IPS-15b (cell line): ENCODE measurements at regions not wholly inside any gene's neighbourhood (a gene's known extent, or its start where the extent isn't known, plus 50 kb on each side); places are given as distances from the start of the nearest gene placed in this dataset.
"Not testable (repeated sequence)": the region's sequence is repeated elsewhere in the genome, so short reads cannot be mapped to it uniquely, and the experiment has no call there.

Source experiments
- H3K27me3 ChIP-seq: one replicate; pipeline ENCODE4 v1.6.1; 2013; ENCODE audit warnings: low read length; ENCODE audit not compliant: control insufficient read depth, insufficient read depth
- H3K36me3 ChIP-seq: one replicate; pipeline ENCODE4 v1.6.1; 2013; ENCODE audit warnings: low read length; ENCODE audit not compliant: control insufficient read depth, insufficient read depth
- H3K4me1 ChIP-seq: one replicate; pipeline ENCODE4 v1.6.1; 2013; ENCODE audit warnings: mild to moderate bottlenecking, low read length; ENCODE audit not compliant: control insufficient read depth, insufficient read depth
- H3K4me3 ChIP-seq: one replicate; pipeline ENCODE4 v1.5.1; 2013; ENCODE audit warnings: low read depth, low read length
- H3K9ac ChIP-seq: one replicate; pipeline ENCODE4 v1.6.1; 2013; ENCODE audit warnings: low read depth, mild to moderate bottlenecking, low read length
- H3K9me3 ChIP-seq: one replicate; pipeline ENCODE4 v1.6.1; 2013; ENCODE audit warnings: mild to moderate bottlenecking, low read length; ENCODE audit not compliant: control insufficient read depth, insufficient read depth

- H3K9ac ChIP-seq: no peak overlapping the region
- H3K27me3 ChIP-seq: no peaks in the 10 kb centered on the region
- H3K4me3 ChIP-seq: no peak overlapping the region
- H3K4me1 ChIP-seq: peaks cover 12% of the 10 kb centered on the region
- H3K36me3 ChIP-seq: no peaks in the 10 kb centered on the region
- H3K9me3 ChIP-seq: no peaks in the 10 kb centered on the region
Observed at GRCh38 chr6:90364286-90364685, 67.6 kb upstream of the BACH2 start.

GRCh38 chr6:90362318-90362717 is 65.7 kb upstream of the BACH2 start:
- no peaks in the 10 kb centered on the region for H3K27me3 ChIP-seq
- H3K9ac ChIP-seq: no peak overlapping the region
- no peak overlapping the region for H3K4me3 ChIP-seq
- no peaks in the 10 kb centered on the region for H3K9me3 ChIP-seq
- no peaks in the 10 kb centered on the region for H3K36me3 ChIP-seq
- peaks cover 9% of the 10 kb centered on the region for H3K4me1 ChIP-seq

GRCh38 chr6:90361174-90361573 is 64.5 kb upstream of the BACH2 start:
- Histone ChIP-seq H3K27me3 (no peaks in the 10 kb centered on the region), H3K36me3 (no peaks in the 10 kb centered on the region), H3K4me1 (peaks cover 9% of the 10 kb centered on the region), H3K4me3 (no peak overlapping the region), H3K9ac (no peak overlapping the region), H3K9me3 (no peaks in the 10 kb centered on the region)

GRCh38 chr6:90358036-90358770 is 61.6 kb upstream of the BACH2 start:
- not testable (repeated sequence) for H3K27me3 ChIP-seq, H3K4me1 ChIP-seq, H3K4me3 ChIP-seq, H3K9me3 ChIP-seq, H3K36me3 ChIP-seq, H3K9ac ChIP-seq

DNA sequence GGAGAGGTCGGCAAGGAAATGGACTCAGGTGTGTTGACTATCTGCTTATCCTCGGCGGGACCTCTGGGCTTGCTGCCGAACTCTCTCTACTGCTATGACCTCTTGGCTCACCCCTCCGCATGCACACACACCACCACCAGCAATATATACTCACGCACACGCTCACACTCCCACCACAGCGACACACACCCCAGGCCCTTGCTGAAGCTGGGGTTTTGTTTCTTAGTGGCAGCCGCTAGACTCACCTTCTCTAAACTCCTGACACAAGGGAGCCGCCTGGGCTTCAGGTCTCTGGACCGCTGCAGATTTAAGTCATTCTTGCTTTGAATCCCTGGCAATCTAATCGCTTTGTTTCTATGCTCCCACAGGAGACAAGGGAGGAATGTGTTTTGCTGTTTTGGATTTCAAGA is 59.4 kb upstream of the BACH2 start:
- H3K9me3 ChIP-seq: no peaks in the 10 kb centered on the region
- no peaks in the 10 kb centered on the region for H3K27me3 ChIP-seq
- H3K4me1 ChIP-seq: no peaks in the 10 kb centered on the region
- no peak overlapping the region for H3K9ac ChIP-seq
- no peak overlapping the region for H3K4me3 ChIP-seq
- H3K36me3 ChIP-seq: no peaks in the 10 kb centered on the region

DNA sequence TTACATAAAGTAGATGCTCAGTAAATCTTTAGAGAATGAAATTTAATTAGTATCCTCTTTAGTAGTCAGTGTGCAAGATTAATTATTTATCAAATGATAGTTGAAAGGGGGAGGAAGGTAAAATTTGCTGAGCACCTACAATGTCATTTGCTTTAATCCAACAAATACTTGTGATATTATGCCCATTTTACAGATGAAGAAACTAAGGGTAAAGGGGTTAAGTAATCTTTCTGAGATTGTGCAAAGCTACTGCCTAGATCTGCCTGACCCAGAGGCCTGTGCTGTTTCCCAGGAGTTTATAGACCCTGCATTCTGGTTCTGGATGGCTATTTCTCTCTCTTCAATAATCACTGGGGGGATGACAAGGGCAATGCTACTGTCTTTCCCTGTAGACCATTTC is 58.3 kb upstream of the BACH2 start:
- Histone ChIP-seq H3K9me3 (no peaks in the 10 kb centered on the region), H3K27me3 (no peaks in the 10 kb centered on the region), H3K4me1 (no peaks in the 10 kb centered on the region), H3K4me3 (no peak overlapping the region), H3K9ac (no peak overlapping the region), H3K36me3 (no peaks in the 10 kb centered on the region)

GRCh38 chr6:90351696-90352095 is 55.1 kb upstream of the BACH2 start:
- no peak overlapping the region for H3K4me3 ChIP-seq
- no peak overlapping the region for H3K9ac ChIP-seq
- H3K36me3 ChIP-seq: no peaks in the 10 kb centered on the region
- no peaks in the 10 kb centered on the region for H3K9me3 ChIP-seq
- H3K27me3 ChIP-seq: no peaks in the 10 kb centered on the region
- no peaks in the 10 kb centered on the region for H3K4me1 ChIP-seq

- no peaks in the 10 kb centered on the region for H3K9me3 ChIP-seq
- no peaks in the 10 kb centered on the region for H3K27me3 ChIP-seq
- no peaks in the 10 kb centered on the region for H3K4me1 ChIP-seq
- no peaks in the 10 kb centered on the region for H3K36me3 ChIP-seq
- H3K4me3 ChIP-seq: no peak overlapping the region
- H3K9ac ChIP-seq: no peak overlapping the region
Observed at GRCh38 chr6:90350689-90351554, 54.3 kb upstream of the BACH2 start.

DNA sequence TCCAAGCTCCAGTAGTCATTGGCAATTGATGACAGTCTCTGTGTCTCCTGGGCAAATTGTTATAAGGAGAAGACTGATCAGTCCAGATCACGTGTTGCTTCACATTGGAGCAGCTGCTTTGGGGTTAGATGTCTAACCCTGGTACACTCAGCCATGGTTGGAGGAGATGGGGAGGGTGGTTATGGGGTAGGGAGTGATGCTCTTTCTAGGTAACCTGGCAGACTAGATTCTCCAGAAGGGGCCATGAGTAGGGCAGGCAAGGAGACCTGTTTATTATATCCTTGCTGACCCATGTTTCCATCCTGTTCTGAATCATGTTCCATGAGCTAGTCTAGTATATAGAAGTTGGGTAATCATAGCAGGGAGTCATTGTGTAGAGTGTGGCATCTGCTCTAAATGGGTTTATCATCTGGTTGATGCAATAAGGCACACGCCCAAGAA is 50.8 kb upstream of the BACH2 start:
- Histone ChIP-seq H3K9me3 (no peaks in the 10 kb centered on the region), H3K36me3 (no peaks in the 10 kb centered on the region), H3K27me3 (no peaks in the 10 kb centered on the region), H3K4me3 (no peak overlapping the region), H3K9ac (no peak overlapping the region), H3K4me1 (no peaks in the 10 kb centered on the region)

DNA sequence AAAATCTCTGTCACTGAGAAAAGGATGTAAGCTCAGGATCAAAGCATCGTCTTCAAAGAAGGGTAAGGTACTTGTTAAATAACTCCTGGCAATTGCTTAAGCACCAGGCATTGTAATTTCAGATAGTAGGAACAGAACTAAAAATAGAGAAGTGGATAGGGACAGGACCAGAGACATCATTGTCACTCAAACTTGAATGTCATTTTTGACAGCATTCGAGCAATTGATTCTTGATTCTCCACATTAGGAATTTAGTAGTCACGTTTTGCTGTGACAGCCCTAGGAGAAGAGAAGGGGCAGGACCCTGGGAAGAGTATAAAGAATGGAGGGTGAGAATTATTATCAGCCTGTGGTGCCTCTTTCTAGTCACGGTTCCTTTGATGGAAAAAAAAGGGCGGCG is 50.1 kb upstream of the BACH2 start:
- Histone ChIP-seq H3K27me3 (no peaks in the 10 kb centered on the region), H3K9ac (no peak overlapping the region), H3K4me1 (no peaks in the 10 kb centered on the region), H3K9me3 (no peaks in the 10 kb centered on the region), H3K36me3 (no peaks in the 10 kb centered on the region), H3K4me3 (no peak overlapping the region)
